HG02610 (cell line): ENCODE measurements at regions not wholly inside any gene's neighbourhood (a gene's known extent, or its start where the extent isn't known, plus 50 kb on each side); places are given as distances from the start of the nearest gene placed in this dataset.

Experiments used
- ATAC-seq: cut with Tn5 transposase; IDR thresholded peaks from one replicate; pipeline ENCODE4 v1.9.1; 2021; ENCODE audit warnings: mild to moderate bottlenecking, moderate library complexity; ENCODE audit not compliant: unreplicated experiment

DNA sequence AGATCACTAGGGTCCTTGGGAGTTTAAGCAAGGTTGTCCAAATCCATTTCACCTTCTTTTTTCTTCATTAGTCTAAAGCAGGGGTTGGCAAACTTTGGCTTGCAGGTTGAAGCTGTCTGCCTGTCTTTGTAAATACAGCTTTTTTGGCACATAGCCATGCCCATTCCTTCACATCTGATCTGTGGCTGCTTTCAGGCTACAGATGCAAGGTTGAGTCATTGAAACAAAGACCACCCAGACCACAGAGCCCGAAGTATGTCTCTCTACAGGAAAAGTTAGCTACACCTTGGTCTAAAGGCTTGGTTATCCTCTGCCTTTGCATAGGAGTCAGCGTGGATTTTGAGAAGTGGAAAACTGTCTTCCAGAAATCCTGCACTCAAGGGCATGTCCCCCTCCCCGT, 238.1 kb upstream of the STS start:
- ATAC-seq, result no peak

DNA sequence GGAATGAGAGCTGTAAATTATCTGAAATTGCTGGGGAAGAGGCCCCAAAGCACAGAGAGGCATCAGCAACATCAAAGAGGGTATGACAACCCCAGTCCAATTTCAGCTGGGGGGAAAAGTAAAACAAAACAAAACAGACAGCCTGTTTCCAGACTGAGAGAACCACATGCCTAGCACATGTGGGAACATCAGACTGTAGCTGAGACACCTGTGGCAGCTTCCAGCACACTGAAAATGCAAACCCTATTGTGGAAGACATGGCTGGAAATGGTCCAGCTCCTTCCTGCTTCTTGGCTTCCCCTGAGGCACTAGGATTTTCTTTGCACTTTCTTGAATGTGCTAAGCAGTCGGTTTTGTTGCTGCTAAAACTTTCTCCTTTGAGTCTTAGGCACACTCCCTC, 240.9 kb upstream of the STS start:
- ATAC-seq, result no peak

DNA sequence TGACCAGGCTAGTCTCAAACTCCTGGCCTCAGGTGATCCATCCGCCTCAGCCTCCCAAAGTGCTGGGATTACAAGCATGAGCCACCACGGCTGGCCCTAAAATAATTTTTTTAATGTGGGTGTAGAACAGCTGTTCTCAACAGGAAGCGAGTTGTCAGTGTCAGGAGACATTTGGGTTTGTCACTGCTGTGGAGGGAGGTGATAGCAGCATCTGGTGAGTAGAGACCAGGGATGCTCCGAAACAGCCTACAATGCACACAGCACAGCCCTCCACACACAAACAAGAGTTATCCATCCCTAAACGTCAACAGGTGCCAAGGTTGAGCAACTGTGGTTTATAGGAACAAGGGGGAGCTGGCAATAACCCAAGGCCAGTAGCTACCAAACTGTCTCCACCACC, 243.4 kb upstream of the STS start:
- no peak for ATAC-seq

DNA sequence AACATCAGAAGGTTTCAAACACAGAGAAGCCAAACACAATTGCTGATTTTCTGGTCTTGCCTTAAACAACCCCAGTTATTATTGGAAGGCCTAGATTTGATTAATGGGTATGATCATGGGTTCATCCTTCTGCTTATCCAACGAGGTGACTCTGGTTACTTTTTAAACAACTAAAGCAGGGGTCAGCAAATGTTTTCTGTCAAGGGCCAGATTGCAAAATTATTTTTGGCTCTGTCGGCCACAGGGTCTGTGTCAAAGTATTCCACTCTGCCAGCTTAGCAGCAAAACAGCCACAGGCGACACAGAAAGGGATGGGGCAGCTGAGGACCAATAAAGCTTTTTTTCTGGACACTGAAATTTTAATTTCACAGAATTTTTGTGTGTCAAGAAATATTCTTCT, 249.1 kb upstream of the STS start:
- ATAC-seq, result no peak

DNA sequence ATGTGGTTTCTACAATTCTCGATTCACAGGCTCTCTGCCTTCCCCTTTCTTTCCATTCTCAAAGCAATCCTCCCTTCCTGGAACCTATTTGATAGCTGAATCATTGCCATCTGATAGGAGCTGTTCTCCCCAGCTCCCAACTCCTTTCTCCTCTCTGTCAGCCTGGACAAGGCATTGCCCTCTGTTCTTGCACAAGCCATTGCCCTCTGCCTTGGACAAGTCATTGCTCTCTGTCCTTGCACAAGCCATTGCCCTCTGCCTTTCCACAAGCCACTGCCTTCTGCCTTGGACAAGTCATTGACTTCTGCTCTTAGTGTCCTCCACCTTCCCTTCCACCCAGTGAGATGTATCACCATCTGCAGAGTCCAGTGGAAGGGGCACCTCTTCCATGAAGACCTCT, 256.1 kb upstream of the STS start:
- no peak for ATAC-seq

DNA sequence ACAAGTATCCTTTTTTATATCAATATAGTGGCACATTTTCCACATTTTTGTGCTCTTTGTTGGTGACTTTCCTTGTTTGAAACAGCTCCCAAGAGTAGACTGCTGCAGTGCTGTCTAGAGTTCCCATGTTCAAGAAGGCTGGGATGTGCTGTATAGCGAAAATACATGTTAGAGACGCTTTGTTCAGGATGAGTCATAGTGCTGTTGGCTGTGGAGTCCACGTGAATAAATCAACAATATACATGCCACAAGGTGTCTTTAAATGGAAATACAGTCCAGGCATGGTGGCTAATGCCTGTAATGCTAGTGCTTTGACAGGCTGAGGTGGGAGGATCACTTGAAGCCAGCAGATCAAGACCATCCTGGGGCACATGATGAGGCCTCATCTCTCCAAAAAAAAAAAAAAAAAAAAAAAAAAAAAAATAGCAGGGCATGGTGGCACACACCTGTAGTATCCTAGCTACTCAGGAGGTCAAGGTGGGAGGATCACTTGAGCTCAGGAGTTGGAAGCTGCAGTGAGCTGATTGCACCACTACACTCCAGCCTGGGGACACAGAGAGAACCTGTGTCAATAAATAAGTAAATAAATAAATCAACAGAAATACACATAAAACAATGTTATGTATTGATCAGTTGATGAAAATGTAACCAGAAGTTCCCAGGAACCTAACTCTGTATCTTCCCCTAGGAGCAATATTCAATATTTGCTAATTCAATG, 256.8 kb upstream of the STS start:
- ATAC-seq, result no peak

DNA sequence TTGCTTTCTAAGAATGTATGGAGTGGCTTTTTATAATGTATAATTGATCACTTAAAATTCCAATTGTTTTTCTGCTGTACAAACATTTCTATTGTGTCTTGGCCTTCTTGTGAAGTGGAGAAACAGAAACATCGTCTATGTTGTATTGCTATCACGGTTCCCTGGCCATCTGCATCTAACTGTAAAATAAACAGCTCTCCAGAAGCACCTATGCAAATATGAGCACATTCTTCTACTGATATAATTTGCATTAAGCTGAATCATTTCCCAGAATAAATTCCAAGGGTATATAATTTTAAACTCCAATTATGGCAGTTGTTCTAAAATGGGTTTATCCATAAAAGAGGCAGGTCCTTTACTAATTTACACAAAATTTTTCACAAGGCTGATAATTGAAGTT, 261.6 kb upstream of the STS start:
- no peak for ATAC-seq

DNA sequence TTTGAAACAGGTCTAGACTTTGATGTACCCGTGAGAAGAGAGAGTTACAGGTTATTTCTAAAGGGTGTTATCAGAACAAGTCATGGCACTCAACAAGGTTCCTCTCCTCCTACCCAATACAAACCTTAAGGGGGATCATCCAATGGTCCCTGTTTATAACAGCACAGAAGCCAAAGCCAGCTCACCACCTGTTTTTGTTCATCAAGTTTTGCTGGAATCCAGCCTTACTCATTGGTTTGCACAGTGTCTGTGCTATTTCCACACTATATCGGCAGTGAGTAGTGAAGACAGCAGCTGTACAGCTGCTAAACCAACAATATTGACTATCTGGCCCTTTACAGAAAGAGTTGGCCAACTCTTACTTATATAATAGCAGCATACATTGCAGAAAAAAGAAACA, 262.1 kb upstream of the STS start:
- no peak for ATAC-seq

DNA sequence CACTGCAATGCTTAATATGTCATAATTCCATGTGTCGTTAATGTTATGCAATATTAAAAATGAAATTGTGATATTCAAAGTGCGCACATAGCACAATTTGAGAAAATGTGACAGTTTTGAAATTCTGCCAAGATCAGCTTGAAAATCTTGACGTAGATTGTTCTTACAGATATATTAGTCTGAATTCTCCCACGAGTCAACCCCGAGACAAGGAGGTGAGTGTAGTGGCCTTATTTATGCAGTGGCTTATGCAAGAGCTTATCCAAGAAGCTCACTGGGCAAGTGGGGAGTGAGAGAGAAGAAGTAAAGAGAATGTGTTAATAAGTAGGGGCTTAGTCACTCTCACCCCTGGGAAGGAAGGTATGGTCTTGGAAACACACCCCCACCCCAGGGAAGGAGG, 286.1 kb upstream of the STS start:
- ATAC-seq, result no peak

DNA sequence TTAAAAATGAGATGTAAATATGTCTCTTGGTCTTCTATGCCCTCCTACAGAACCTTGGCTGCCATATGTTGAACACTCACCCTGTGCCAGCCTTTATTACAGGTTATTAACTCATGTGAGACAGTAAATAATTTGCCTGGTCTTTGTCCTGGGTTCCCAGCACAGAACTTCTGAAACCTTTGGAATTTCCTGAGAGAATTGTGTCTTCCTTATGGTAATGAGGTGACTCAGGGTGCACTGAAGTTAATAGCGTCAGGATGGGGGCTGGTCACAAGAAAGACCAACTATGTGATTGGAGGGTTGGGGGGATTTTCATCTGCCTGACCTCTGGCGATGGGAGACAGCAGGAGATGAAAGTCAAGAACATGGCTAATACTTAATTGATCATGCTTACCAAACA, 289.8 kb upstream of the STS start:
- ATAC-seq, result no peak

DNA sequence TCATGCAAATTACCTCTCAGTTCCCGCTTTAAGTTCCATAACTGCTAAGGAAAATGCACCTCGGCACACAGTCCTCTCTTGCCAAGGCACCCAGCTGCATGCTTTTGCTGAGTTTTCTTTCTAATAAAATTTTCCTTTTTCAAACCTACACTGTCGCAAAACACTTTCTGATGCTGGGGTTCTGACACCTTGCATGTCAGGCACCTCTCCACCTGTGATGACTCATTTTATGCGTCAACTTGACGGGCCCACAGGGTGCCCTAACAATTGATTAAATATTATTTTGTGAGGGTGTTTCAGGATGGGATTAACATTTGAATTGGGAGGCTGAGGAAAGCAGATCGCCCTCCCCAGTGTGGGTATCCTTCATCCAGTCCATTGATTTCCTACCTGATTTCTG, 291.0 kb upstream of the STS start:
- no peak for ATAC-seq

DNA sequence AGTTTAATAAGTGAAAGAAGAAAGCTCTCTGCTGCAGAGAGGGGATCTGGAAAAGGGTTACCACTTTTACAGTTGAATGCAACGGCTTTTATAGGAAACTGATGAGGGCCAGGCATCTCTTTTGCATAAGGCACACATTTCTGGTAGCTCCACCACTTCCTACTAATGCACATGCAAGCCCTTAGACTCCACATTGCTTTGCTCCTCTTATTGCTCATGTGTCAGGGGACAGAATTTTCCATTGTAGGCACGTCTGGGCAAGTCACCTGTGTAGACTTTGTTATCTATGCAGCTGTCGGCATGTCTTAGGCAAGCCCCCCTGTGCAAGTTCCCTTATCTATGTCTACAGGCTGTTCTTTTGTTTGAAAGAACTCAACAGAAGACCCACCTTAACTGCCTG, 294.6 kb upstream of the STS start:
- ATAC-seq, result no peak

DNA sequence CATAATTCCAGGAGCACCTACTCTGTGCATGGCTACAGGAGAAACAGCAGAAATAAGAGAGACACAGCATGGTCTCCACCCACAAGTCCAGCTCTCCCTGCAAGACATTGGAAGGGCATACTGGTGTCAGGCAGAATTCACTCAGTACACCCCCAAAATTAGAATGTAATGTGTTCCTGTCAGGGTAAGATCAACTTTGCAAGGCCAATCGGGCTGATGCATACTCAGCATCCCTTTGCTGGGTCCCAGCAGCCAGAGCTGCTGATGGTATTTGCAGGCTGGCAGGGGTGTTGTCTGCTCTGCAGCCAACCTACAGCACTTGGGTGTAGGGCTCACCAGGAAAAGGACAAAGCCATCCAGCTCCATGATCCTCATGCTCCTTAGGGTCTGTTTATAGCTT, 295.4 kb upstream of the STS start:
- ATAC-seq, result no peak

DNA sequence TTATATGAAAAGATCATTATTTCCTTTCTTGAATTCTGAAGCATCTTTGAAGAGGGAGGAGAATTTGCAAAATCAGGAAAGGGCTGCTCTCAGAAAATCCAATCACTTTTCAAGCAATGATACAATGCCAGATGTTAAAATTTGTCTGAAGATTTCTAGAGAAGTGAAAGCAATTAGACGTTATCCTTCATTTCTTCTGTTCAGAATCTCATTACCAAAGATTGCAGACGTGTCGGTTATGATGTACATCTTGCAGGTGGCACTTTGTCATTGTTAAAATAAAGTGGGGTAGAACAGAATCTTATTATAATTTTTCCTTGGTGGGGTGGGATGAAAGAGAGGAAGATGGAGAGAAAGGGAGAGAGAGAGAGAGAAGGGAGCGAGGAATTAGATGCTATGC, 296.4 kb upstream of the STS start:
- ATAC-seq, result no peak

DNA sequence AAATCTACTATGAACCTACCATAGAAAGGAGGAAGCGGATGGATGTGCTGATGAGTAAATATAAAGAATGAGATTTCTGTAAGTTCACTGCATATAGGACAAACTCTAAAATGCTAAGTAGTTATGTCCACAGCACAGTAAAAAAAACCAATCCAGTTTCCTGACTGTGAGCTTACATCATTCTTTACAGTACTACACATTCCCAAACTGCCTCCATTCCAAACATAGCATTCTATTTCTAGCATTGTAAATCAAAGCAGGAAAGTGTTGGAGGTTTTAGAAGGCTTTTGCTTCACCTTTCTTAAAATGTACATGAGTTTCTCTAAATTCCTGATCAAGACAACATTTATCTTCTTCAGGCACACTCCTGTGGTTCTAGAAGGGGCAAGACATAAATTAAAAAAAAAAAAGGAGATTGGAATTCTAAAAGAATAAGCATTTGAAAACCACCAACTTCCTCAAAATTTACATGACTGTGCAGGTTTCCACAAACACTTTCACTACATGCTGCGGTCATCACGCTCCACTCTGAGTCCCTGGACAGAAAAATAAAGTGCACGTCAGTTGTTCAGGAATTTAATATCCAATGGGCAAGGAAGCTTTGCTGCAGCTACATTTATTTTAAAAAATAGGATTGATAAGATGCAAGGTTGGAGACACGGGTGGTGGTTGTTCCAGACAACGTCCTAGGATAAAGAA, 297.6 kb upstream of the STS start:
- ATAC-seq, result no peak

DNA sequence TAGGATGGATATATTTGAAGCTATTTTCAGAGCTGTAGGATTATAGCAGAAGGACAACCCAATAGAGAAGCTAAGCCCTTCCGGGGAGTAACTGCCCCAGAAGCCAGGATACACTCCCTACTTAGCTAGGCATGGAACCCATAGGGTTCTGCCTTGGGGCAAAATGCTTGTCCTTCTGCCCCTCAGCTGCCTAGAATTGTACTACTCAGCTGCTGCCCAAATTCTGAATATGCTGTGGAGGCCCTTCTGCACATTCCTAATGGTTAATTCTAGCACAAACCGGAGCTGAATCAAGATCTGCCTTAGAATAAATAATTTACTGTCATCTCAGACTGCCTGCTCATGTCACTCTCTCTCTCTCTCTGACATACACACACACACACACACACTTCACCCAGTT, 297.7 kb upstream of the VCX3A start:
- ATAC-seq, result no peak

DNA sequence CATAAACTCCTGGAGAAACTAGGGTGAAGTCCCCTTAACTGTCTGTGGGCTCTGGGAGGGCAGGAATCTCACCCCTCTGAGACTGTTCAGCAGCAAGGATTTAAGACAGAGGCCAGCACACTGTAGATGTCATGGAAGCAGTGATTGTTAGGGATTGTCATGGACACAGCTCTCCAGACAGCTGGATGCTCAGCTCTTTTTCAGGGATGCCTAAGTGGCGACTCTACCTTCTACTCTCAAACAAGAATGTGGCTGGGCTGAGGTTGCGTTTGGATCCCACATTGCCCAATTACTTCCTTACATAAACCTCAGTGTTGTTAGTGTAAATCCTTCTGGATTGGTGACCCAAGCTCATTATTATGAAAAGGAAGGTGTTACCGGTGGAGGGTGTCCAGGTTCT, 291.9 kb upstream of the VCX3A start:
- no peak for ATAC-seq

DNA sequence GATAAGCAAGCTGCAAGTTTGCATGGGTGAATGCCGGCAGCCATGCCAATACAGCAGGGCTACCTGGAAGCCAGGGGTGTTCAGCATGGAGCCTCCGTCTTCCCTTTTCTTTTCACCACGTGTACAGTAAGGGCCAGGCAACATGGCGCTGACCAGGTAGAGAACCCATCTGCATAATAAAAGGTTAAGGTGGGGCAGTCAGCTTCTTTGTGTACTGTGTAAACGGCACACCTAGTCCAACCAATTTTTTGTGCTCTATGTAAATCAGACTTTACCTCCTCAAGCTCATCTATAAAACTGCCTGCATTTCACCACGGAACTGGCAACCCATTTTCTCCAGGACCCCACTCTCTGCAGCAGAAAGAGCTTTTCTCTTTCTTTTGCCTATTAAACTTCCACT, 286.8 kb upstream of the VCX3A start:
- no peak for ATAC-seq

DNA sequence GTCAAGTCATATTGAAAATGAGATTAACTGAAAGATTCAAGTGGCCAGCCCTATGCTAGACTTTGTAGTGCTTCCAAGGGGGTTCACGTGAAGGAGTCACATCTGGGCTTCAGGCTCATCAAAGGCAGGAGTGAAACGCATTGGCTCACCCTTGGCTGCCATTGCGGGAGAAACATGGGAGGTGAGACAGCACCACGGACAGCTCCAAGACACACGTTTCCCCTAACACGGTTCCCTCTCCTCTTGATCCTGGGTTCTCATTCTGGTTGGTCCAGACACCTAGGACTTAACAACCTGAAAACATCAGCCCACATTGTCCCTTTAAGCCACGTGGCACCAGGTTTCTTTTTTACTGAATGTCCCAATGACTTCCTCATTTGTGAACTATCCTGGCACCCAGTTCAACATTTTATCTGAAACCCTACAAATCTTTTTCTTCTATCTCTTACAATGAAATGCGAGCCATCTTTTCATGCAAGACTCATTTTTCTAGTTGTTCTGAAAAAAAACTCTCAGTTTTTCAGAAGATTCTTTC, 279.0 kb upstream of the VCX3A start:
- no peak for ATAC-seq

DNA sequence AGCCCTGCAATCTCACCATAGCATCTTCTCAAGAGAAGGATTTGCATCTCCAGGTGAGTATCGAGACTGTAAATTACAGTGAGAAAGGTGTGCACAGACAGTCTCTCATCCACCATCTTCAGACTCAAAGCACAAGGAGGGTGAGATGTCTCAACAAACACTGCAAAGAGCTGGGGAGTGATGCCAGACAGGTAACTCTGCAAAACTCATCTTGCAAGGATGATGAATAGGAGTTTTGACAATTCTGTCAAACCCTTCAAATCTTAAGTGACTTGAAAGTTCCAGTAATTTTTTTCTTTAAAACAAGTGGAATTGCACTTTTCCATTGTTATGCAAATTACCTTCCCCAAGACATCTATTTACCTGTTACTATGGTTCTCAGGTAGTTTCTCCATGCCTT, 277.2 kb upstream of the VCX3A start:
- no peak for ATAC-seq

DNA sequence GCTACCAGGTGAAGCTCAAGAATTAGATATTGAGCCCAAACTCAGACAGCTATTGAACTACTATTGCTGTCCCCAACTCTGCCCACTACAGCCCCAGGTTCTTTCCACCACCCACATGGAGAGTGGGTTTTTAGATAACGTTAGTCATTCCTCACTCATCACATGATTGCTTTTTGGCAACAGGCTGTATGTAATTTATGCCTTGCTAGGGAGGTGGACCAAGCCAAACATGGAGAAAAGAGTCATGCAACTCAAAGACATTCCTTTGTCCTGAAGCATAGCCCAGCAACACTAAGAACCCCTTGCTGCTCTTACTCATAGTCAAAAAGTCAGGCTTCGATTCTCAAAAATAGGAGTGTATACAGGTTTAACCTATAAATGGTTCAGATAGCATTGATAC, 275.9 kb upstream of the VCX3A start:
- no peak for ATAC-seq

DNA sequence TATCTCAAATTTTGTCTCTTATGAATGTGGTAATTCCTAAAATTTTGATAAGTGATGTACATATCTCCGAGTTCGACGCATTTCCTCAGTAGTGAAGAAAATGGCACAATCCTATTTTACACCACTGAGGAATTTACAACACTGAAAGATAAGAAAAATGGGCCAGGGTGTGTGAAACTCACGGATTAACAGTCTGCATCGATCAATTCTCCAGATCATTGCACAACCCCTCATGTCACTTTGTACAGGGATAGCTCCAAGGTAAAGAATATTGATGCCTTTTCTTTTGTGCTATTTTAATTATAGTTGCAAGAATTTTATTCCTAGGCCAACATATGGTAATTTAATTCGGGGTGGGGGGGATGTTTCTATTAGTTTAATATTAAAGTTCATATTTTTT, 268.7 kb upstream of the VCX3A start:
- no peak for ATAC-seq

DNA sequence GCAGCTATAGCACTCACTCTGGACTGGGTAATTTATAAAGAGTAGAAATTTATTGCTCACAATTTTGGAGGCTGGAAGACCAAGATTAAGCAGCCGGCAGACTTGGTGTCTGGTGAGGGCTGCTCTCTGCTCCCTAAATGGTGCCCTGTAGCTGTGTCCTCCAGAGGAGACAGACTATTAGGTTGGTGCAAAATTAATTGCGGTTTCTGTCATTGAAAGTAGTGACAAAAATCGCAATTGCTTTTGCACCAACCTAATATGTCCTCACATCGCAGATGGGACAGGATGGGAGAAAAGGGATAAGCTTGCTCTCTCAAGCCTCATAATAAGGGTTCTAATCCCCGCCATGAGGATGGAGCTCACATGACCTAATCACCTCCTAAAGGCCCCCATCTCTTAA, 258.1 kb upstream of the VCX3A start:
- ATAC-seq, result no peak
